A673 (cell line): ENCODE measurements at regions not wholly inside any gene's neighbourhood (a gene's known extent, or its start where the extent isn't known, plus 50 kb on each side); places are given as distances from the start of the nearest gene placed in this dataset.

Experiments used
- BruUV-seq: library from RNA; stranded (reverse); fragments of 400-500 nt; replicated peaks from 2 replicates; lab custom pipeline; 2021; lab: Mats Ljungman, UMichigan
- CTCF ChIA-PET: fragments of 300-600 bp; sonication (Branson Sonifier 250); formaldehyde crosslinking; loops from one replicate; lab custom pipeline; 2022; ENCODE audit warnings: antibody characterized with exemption; lab: Charles Lee
- POLR2A ChIA-PET: fragments of 300-600 bp; sonication (Branson Sonifier 250); formaldehyde crosslinking; loops from one replicate; lab custom pipeline; 2022; ENCODE audit warnings: antibody characterized with exemption; ENCODE audit not compliant: low non-redundant PET; lab: Charles Lee
- DNase-seq: peaks from one replicate; pipeline ENCODE4 v3.0.0-alpha.2; 2015; ENCODE audit warnings: low spot score
- H3K27ac ChIP-seq: fragments of 200-600 bp; sonication (generic); 2 replicates; pipeline ENCODE4 v1.5.1; 2016; ENCODE audit warnings: mixed run types, low read depth, mild to moderate bottlenecking, mixed read lengths, antibody characterized with exemption, low read length; ENCODE audit not compliant: poor library complexity, severe bottlenecking
- H3K27me3 ChIP-seq: fragments of 200-600 bp; sonication (generic); replicated peaks from 2 replicates; pipeline ENCODE4 v1.6.1; 2017; ENCODE audit warnings: mixed run types, low read depth, mild to moderate bottlenecking, mixed read lengths, antibody characterized with exemption, low read length; ENCODE audit not compliant: insufficient read depth, poor library complexity
- H3K36me3 ChIP-seq: fragments of 200-600 bp; sonication (generic); 2 replicates; pipeline ENCODE4 v1.6.1; 2016; ENCODE audit warnings: mixed run types, mild to moderate bottlenecking, mixed read lengths, antibody characterized with exemption, low read length; ENCODE audit not compliant: insufficient read depth, poor library complexity, severe bottlenecking
- H3K4me1 ChIP-seq: fragments of 200-600 bp; sonication (generic); 2 replicates; pipeline ENCODE4 v1.6.1; 2017; ENCODE audit warnings: mixed run types, mild to moderate bottlenecking, mixed read lengths, antibody characterized with exemption, low read length; ENCODE audit not compliant: insufficient read depth, poor library complexity, severe bottlenecking
- H3K4me3 ChIP-seq: fragments of 200-600 bp; sonication (generic); 2 replicates; pipeline ENCODE4 v1.5.1; 2016; ENCODE audit warnings: low read depth, mixed run types, mild to moderate bottlenecking, mixed read lengths, low read length; ENCODE audit not compliant: poor library complexity, severe bottlenecking
- H3K9me3 ChIP-seq: fragments of 200-600 bp; sonication (generic); 2 replicates; pipeline ENCODE4 v1.6.1; 2016; ENCODE audit warnings: mixed run types, low read depth, mild to moderate bottlenecking, mixed read lengths, antibody characterized with exemption, low read length; ENCODE audit not compliant: poor library complexity, severe bottlenecking
- EZH2 ChIP-seq: fragments of 200-600 bp; sonication (generic); IDR thresholded peaks from 2 replicates; pipeline ENCODE4 v1.6.1; 2017; ENCODE audit warnings: borderline replicate concordance, low read depth, mild to moderate bottlenecking, mixed read lengths, antibody characterized with exemption, low read length; ENCODE audit not compliant: poor library complexity, severe bottlenecking
- intact Hi-C: fragments of 100-400 bp; cut with micrococcal nuclease; formaldehyde crosslinking; loops from one replicate; pipeline ENCODE4 v1.10.0; 2022; ENCODE audit not compliant: unreplicated experiment
- TF ChIP-seq, protein P1 (sequence below): fragments of 300-800, 200-600 bp; sonication (generic); conservative IDR thresholded peaks from 2 replicates; pipeline ENCODE4 v1.5.1; 2017; ENCODE audit warnings: low read depth, mild to moderate bottlenecking, antibody characterized with exemption, low read length, moderate library complexity, mixed read lengths

DNA sequence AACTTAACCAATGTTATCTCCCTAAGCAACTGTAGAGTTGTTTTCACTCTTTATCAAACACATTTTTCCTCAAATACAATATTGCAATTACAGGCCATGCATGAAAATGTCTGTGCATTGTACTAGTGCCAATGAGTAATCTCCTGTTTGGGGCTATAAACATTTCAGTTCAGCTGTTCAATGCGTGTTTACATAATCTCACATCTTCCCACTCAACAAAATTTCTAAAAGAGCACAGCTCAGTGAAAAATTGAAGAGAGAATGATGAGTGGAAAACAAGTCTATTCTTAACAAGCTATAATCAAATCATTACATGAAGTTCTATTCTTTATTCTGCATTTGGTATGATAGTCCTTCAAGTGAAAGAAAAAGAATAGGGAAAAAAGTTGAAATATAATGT lies 780.5 kb upstream of the CDH9 start:
- H3K4me3 ChIP-seq: no peak overlapping the region
- no peaks in the 10 kb centered on the region for H3K9me3 ChIP-seq
- no TSS peak for BruUV-seq
- H3K27me3 ChIP-seq: no peaks in the 10 kb centered on the region
- H3K36me3 ChIP-seq: no peaks in the 10 kb centered on the region
- intact Hi-C loops: no loop called here
- ChIA-PET CTCF (no interaction called here), POLR2A (no interaction called here)
- H3K4me1 ChIP-seq: peaks cover 23% of the 10 kb centered on the region
- TF ChIP-seq EZH2: no peak
- TF ChIP-seq, protein P1, sequence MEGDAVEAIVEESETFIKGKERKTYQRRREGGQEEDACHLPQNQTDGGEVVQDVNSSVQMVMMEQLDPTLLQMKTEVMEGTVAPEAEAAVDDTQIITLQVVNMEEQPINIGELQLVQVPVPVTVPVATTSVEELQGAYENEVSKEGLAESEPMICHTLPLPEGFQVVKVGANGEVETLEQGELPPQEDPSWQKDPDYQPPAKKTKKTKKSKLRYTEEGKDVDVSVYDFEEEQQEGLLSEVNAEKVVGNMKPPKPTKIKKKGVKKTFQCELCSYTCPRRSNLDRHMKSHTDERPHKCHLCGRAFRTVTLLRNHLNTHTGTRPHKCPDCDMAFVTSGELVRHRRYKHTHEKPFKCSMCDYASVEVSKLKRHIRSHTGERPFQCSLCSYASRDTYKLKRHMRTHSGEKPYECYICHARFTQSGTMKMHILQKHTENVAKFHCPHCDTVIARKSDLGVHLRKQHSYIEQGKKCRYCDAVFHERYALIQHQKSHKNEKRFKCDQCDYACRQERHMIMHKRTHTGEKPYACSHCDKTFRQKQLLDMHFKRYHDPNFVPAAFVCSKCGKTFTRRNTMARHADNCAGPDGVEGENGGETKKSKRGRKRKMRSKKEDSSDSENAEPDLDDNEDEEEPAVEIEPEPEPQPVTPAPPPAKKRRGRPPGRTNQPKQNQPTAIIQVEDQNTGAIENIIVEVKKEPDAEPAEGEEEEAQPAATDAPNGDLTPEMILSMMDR: no peak
- no peak overlapping the region for H3K27ac ChIP-seq
- DNase-seq: no peak

DNA sequence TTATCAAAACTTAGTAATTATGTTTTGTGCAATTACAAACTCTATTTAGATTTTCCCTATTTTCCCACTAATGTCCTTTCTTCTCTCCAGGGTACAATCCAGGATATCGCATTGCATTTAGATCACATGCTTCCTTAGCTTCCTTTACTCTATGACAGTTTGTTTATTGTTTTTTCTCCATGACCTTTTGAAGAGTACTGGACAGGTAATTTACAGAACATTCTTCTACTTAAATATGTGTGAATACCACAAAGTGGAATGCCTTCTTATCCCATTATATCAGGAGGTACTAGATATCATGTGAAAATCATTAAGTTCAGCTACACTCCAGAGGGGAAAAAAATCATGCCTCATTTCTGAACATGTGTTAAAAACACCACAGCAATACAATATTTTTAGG lies 776.6 kb upstream of the CDH9 start:
- H3K9me3 ChIP-seq: no peaks in the 10 kb centered on the region
- intact Hi-C loops: no loop called here
- H3K27ac ChIP-seq: no peak overlapping the region
- H3K4me1 ChIP-seq: peaks cover 11% of the 10 kb centered on the region
- H3K27me3 ChIP-seq: no peaks in the 10 kb centered on the region
- no peak for TF ChIP-seq EZH2
- TF ChIP-seq, protein P1: no peak
- H3K36me3 ChIP-seq: no peaks in the 10 kb centered on the region
- DNase-seq: no peak
- ChIA-PET CTCF (no interaction called here), POLR2A (no interaction called here)
- no TSS peak for BruUV-seq
- H3K4me3 ChIP-seq: no peak overlapping the region

DNA sequence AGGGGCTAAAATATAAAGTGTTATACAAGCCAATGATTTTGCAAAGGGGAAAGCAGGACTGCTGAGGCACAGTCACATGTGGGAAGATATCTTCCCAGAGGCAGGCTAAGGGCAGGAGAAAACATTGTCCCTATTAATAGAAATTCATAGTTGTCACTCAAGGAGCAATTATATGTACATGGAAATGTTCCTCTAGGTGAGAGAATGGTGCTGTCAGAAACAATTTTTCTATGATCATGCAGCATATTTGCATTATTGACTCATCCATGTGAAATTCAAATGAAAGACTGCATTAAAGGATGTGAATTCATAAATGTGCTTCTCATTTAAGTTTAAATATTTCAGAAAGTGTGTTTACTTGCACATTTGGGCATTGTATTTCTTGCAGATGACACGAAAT lies 775.9 kb upstream of the CDH9 start:
- no peak overlapping the region for H3K27ac ChIP-seq

More for the DNA sequence above, 775.9 kb upstream of the CDH9 start:
- CTCF ChIA-PET: no interaction called here
- H3K27me3 ChIP-seq: no peaks in the 10 kb centered on the region
- TF ChIP-seq, protein P1: no peak
- TF ChIP-seq EZH2: no peak
- no peaks in the 10 kb centered on the region for H3K36me3 ChIP-seq
- no peaks in the 10 kb centered on the region for H3K9me3 ChIP-seq
- no TSS peak for BruUV-seq
- H3K4me3 ChIP-seq: no peak overlapping the region
- POLR2A ChIA-PET: no interaction called here
- no peak for DNase-seq
- H3K4me1 ChIP-seq: peaks cover 7% of the 10 kb centered on the region
- intact Hi-C loops: no loop called here
